Stimulated activated CD4-positive, alpha-beta T cell treated with anti-CD3 and anti-CD28 coated beads, Interleukin-12 subunit alpha, Interleukin-12 subunit beta, amount 100 ng/mL, for 24 hours (primary cell): ENCODE measurements at regions not wholly inside any gene's neighbourhood (a gene's known extent, or its start where the extent isn't known, plus 50 kb on each side); places are given as distances from the start of the nearest gene placed in this dataset.

ENCODE experiments used
- DNase-seq, 2 experiments: peaks; one replicate each; pipeline ENCODE4 v3.0.0-alpha.2; 2020; ENCODE audit warnings: low read depth in 2 of 2

DNA sequence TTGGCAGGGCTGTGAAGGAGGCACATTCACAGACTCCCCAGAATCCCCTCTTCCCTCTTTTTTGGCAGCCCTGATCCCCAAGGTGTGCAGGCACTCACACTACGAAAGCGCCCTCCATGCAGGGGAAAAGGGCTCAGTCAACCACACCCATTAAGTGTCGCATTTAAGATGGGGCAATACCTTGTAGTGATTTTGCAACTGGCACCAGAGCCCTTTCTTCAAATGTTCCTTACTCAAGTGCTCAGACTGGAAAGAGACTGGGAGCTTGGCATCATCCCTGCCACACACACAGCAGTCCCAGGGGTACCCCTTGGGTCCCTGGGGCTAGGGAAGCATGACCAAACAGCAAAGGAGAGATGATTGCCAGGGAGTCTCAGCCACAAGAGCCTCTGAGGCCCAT, 190.1 kb downstream of the HAUS1 start:
- DNase-seq, result no peak

DNA sequence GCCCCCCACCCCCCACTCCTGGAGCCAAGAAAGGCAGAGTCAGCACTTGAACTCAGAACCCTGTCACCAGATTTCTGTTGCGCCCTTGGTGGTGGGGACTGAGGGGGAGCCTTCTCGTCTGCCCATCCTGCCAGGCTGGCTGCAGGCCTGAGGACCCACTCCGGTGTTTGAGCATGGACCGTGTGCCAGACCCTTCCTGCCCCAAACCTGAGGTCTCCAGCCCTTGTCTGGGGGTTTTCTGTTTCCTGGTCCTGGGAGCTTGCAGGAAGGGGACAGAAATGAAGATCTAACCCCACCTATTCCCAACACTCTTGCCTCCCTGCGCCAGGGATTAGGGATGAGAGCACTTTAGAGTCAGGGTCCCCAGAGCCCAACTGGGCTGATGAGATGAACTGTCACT, 190.6 kb downstream of the HAUS1 start:
- no peak for DNase-seq

DNA sequence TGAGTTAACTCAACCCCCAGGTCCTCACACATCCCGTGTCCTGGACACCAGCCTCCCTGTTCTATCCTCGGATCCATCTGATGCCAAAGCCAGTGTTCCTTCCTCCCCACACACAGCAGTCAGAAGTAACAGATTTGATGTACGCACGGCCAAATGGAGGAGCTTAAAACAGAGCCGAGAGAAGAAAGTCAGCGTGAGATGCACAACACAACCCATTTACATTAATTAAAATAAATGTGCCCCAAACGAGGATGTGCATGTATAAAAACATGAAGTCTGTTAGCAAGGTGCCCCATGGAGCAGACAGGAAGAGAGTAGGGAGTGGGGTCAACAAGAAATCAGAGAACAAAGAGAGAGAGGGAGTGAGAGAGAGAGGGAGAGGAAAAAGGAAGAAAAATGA, 191.2 kb downstream of the HAUS1 start:
- no peak for DNase-seq

DNA sequence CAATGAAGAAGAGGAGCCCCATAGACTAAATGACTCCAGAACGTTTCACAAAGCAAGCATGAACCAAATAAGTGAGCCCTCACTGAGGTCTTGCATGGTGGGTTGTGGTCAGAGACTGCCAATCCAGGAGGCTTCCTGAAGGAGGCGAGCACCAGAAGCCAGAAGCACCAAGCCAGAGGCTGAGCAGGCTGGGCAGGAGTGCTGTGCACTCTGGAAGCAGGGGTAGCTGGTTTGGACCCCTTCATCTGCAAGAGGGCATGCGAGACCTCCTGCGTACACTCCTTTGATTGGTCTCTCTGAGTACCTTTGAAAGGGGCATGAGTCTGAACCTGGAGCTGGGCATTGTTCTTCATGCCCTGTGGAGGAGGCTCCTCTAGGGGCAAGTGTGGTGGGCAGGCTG, 192.5 kb downstream of the HAUS1 start:
- no peak for DNase-seq

DNA sequence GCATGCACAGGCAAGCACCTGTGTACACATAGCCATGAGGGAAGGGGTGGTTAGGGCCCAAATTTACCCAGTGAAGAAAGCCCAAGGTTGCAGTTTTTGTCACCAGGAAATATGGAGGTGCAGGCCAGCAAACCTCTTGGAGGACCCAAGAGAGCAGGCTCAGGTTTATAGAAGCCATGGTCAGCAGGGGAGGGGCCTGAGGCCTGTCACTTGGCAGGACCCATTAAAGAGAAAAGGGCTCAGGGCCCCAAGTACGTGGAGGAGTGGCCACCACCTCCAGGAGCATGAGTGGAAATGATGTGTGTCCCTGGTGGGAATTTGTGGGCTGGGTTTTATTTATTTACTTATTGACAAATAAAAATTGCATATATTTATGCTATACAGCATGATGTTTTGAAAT, 192.9 kb downstream of the HAUS1 start:
- no peak for DNase-seq

DNA sequence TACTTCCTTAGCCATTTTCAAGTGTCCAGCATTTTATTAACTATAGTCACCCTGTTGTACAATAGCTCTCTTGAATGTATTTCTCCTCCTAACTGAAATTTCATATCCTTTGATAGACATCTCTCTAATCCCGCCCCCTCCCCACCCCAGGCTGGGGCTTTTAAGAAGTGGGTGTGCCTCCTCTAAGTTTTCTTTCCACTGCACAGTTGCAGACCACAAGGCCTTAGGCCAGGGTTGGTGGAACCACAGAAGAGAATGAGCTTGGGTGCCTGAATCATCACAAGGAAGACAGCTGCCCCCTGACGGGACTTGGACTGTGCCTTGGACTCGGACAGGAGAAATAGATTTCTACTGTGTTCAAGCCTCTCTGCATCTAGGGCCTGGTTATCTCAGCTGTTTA, 193.4 kb downstream of the HAUS1 start:
- DNase-seq, result no peak

DNA sequence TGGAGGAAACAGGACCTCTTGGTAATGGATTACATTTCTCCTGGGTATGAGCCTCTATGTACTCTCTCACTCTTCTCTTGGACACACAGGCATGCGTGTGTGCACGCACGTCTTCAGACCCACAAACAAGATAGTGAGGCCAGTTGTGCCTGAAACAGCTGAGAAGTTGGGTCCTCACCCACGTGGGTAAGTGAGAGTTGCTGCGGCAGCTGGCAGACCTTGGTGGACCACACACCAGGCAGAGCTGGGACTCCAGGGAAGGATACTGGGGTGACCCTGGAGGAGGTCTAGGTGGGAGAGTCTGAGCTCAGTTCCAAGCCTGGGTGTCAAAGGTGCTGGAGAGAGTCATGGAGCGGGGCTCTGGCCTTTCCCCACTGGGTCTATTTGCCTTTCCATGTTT, 194.3 kb downstream of the HAUS1 start:
- no peak for DNase-seq

DNA sequence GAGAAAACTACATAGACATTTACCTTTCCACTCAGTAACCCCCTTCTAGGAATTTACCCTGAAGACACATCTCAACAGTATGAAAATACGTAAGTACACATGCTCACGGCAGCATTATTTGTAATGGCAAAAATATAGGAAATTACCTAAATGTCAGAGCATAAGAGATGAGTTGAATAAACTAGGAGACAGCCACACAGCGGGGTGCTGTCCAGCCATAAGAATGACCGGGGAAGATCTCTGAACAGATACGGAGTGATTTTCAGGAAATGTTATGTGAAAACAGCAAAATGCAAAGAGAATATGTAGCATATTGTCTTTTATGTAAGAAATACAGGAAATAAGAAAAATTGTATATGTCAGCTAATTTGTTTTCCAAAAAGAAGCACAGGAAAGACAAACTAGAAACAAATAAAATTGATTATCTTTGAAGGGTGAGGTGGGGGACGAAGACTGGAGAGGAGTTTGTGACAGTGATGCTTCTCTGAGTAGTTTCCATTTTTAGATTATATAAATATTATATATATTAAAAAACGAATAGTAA, 195.4 kb downstream of the HAUS1 start:
- no peak for DNase-seq

DNA sequence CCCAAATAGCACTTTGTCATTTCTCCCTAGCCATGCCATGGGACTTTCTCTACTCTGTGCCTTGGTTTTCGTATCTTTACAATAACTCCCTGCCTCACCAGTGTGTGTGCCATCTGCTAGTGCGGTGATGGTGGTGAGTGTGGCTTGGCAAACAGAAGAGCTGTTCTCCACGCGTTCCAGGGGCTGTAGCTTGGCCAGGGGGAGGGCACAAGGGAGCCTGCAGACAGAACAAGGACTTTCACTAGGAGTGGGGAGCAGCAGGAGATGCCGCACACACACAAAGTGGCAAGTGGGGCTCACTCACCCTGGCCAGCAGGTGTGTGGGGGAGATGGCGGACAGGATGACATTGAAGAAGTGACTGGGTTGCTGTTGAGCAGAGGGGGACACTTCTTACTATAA, 196.9 kb downstream of the HAUS1 start:
- DNase-seq, result no peak

DNA sequence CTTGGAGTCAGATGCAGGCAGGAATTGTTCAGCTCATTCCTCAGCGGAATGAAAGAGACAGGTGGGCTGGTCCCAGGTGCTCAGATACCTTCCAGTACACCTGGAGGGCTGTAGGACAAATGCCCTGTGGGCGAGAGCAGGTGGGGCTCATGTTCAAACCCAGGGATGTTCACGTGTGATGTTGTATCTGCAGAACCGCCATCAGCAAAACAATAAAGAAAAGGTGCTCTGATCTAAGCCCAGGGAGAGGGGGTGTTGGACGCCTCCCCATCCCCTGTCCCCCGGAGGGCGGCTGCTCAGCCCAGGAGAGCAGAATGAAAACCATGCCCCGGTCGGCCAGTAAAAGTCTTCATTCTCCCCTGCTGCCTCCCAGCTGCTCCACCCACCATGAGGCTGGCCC, 197.4 kb downstream of the HAUS1 start:
- DNase-seq, result no peak

DNA sequence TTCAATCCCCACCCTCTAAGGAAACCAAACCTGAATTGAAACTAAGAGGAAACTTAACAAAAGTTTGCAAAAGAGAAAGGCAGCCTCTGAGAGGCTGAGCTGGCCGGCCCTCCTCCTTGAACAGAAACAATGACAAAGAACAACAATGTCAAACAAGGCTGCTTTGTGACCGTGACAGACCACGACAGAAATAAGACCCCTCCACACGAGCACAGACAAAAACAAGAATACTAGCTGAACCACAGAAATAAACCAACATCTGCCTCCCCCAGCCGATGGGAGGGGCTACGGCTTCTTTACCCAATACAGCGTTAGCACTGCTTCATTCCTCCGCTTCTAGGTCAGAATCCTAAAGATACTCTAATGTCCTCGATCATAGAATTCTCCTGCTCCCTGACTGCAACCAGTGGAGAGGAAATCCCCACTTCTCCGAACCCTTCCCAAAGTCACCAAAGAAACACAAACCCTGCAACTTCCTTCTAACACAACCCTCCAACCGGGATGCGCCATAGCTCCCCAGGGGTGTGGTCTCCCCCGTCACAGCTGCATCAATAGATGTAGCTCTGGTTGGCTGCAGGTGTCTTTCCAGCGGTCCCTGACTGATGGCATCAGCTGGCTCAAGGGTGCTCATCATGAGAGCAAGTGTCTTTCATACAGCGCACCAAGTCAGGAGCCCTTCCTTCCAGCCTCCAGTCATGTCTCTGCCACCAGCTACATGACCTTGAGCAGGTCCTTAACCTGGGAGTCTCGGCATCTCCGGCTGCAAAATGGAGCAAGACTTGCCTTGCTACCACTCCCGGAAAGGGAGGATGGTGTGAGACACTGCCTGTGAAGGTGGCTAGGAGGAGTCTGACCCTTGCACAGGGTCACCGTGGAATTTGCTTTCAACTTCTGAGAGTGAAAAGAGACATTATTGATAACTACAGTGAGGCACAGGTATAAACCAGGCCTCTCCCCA, 198.6 kb downstream of the HAUS1 start:
- DNase-seq, result no peak

DNA sequence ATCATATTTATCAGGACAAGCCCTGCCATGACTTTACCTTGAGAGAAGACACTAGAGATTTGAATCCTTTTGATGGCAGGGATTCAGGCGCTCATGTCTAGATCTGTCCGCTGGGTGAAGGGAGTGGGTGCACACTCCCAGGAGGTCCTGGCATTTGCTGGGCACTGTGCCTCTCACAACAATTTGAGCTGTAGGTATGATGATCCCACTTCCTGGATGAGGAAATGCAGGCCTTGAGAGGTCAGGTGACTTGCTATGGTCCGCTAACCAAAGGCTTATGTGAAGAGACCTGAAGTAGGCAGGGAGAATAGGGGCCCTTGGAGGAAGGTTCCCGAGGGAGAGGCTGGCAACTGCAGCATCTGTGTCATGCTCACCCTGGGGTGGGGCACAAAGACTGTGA, 206.1 kb downstream of the HAUS1 start:
- no peak for DNase-seq

DNA sequence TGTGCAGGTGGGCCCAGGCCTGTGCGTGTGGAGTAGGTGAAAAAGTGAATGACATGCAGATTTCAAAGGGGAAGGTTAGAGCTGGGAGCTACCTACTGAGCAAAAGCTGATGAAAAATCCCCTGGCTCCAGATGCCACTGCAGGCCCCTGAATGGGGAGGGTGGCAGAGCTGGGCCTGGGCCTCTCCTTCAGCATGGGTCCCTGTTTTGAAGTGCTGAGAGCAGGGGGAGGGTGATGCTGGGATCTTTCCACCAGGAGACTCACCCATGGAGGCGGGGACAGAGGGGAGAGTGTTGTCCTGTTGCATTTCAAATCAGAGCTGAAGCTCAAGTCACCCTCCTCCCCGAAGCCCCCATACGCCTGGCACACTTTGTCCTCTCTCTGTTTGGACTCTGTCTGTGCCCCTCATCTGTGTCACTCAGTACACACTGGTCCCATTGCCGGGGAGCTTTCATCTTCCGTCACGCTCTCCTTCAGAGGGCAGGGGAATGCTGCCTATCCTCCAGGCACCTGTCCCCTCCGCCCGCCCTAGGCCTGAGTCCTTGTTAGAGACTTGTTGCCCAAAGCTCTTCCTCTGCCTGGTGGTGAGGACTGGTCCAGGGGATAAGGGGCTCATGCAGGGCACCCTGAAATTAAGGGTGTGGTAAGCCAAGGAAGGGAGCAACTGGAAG, 206.6 kb downstream of the HAUS1 start:
- no peak for DNase-seq

DNA sequence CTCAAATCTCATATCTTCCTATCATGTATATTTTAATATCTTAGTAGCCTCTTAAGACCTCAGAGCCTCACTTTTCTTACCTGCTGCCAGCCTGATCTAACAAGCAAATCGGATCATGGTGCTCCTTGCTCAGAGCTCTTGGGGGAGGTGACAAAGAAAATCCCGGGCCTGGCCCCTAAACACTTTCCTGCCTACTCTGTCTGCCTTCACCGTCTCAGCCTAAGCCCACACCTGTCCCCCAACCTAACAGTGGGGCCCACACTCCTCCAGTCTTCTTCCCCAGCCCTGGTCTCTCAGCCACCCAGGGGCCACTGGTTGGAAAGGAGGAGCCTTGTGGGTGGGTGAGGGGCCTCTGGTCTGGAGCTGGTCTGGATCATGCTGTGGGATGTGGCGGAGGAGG, 207.3 kb downstream of the HAUS1 start:
- no peak for DNase-seq

DNA sequence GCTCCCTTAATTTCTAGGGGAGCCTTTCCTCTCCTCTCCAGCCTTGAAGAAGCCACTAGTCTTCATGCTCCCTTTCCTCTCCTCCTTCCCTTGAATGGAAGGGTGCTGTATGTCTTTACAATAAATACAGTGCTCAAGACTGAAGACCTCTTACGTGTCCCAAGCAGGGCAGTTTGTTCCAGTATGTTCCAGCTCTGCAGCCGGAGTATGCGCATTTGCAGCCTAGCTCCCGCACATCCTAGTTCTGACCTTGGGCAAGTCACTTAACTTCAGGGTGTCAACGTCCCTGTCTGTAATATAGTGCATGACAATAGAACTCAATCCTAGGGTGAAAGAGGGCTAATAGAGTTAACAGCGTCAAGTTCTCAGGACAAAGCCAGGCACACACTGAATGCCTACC, 208.0 kb downstream of the HAUS1 start:
- no peak for DNase-seq

DNA sequence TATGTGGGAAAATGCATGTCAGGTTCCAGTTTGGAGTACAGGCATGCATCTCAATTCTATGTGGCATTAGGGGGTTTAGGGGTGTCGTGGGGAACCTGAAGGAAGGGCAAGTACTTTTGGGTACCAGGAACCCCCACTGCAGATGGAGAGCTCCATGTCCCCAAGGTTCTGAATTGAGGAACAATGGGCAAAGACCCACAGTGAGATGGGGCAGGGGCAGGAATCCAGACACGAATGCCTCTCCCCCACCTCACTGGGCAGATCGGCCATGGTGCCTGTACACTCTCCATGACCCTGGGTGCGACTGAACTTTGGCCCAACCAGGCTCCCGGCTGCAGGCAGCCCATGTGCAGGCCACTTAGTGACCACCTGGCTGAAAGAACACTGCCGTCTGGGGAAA, 209.3 kb downstream of the HAUS1 start:
- DNase-seq, result no peak

DNA sequence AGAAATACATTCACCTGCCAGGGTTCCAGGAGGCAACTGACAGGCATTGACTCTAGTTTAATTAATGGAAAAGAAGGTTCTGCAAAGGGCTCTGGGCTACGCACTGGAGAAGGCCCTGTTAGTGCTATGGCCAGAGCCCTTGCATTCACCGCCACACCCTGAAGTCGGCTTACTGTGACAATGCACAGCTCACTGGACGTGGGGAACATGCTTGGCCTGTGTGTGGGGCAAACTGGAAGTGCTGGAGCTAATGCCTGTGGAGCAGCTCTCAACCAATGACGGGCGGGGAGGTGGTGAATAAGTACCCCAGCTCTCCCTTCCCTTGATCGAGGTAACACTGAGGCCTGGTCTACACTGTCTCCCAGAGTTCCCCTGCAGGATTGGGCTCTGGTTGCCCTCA, 209.8 kb downstream of the HAUS1 start:
- no peak for DNase-seq

DNA sequence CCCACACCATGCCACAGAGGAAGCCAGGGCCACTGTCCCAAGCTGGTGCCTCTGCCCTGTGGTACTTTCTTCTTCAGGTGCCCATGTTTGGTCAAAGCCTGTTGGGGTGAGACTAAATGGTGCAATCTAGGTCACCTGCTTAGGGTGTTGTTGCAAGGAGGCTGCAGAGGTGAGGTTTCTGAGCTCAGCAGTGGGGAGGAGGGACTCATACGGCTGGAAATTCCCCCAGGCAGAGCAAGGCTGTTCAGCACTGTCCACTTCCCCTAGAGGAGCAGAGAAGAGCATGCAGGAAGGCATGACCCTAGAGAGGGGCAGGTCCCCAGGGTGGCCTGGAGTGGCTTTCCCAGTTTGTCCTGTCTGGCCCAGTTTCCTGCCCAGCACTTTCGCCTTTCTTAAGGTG, 211.0 kb downstream of the HAUS1 start:
- DNase-seq, result no peak

DNA sequence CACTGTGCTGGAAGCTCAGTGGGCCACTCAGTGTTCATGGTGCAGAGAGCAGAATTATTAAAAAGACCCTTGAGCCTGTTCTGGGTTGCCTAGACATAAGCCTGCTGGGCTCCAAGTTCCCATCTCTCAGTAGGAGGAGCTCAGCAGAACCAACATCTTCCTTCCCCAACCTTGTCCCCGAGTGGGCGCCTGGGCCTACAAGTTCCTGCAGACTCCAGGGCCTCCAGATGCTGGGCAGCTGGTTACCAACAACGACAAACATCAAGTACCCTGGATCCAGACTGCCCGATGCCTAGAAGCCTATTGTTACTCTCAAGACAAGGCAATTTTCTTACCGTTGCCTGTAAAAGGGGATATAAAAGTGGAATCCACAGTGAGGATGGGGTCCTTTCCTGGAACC, 214.2 kb downstream of the HAUS1 start:
- DNase-seq, result no peak

DNA sequence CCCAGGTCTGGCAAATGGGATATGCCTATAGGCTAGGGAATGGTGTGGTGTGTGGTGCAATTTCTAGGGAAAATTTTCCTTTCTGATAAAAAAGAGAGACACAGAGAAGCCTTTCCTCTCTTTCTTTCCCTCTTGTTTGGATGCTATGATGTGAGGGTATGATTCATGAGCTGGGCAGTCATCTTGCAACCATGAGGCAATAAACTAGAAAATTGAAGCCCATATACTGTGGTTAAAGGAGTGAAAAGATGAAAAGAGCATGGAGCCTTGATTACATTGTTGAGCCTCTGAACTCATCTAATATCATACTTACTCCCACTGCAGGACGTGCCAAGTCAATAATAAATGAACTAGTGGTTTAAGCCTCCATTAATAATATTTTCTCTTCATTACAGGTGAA, 215.6 kb downstream of the HAUS1 start:
- no peak for DNase-seq

DNA sequence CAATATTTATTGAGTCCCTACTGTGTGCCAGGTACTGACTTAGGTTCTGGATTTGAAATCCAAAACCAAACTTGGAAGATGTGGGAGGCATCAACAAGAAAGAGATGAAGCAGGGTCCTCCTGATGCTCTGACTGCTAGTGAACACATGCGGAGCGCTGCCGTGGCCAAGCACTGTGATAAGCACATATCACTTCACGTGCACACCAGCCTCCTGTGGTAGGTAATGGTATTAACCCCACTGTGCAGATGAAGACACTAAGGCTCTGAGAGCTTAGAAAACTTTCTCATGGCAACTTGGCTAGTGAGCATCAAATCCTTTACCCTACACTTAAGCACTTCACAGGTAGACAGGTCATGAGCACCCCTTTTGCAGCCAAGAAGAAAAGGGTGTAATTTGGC, 216.1 kb downstream of the HAUS1 start:
- no peak for DNase-seq

DNA sequence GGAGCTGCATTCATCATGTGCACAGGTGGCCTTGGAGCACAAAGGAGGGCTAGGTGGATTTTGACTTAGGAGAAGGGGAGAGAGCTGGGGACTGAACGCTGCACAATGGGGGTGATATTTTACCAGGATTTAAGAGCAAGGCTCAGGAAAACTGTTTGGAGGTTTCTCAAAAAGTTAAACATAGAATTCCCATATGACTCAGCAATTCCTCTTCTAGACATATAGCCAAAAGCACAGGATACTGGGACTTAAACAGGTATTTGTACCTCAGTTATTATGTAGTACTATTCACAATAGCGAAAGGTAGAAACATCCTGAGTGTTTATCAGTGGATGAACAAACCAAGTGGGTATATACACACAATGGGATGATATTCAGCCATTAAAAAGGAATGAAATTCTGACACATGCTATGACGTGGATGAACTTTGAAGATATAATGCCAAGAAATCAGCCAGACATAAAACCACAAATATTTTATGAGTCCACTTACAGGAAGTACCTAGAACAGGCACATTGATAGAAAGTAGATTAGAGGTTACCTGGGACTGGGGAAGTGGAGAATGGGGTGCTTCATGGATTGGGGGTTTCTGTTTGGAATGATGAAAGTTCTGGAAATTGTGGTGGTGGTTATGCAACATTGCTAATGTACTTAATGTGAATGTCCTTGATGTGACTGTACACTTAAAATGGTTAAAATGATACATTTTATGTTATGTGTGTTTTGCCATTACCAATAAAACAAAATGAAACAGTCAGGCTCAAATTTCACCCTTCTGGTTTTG, 216.9 kb downstream of the HAUS1 start:
- DNase-seq, result no peak
